ENCODE measurements at regions not wholly inside any gene's neighbourhood (a gene's known extent, or its start where the extent isn't known, plus 50 kb on each side); places are given as distances from the start of the nearest gene placed in this dataset.
A peak's percentile ranks its signal among the peaks of the same experiment; 100 is the strongest.

GRCh38 chr4:123102897-123103471 is 180.6 kb upstream of the NUDT6 start:
- TF ChIP-seq CTCF (IDR thresholded peaks at IDR 0.05) (peak in 5 of 6 experiments; percentile 47 to 83 (median 69)), POLR2A (IDR thresholded peaks at IDR 0.05) (no peak)
